ENCODE measurements at regions not wholly inside any gene's neighbourhood (a gene's known extent, or its start where the extent isn't known, plus 50 kb on each side); places are given as distances from the start of the nearest gene placed in this dataset.

DNA sequence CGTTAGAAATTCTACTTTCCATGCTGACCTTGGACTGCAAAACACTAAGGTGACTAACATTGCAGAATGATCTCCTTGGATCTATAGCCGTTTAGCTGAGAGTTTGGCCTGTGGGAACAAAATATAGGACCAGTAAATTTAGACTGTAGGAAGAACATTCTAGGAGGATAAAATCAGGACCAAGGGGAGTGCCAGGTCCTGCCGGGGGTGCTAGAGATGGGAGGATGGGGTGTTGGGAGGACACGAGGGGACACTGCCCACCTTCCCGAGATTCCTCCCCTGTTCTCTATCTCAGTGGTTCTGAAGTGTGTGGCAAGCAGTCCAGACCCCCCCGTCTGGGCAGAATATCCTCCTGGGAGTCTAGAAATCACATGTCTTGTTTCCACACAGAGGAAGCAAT is 445.2 kb downstream of the ZSWIM6 start:
- DNase-seq (ENCODE audit: low read depth in 2 of 2, low spot score in 1 of 2) = no peak

DNA sequence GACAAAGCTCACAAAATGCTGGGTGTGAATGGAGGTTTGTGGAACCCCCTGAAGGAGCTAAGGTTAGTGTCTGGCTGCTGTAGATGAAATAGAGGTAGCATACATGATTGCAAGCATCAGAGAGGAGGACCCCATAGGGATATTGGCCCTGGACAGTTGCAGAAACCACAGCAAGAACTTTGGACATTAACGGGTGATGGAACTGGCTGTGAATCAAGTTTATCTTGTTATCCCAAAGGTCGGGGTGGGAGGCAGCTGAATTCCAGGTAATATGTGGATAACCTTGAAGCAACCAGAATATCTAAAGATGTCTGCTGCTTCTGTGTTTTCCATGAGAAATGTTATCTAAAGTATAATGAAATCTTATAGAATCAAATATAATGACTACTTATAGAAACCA is 447.7 kb downstream of the ZSWIM6 start:
- no peak for DNase-seq (ENCODE audit: low read depth in 2 of 2, low spot score in 1 of 2)

DNA sequence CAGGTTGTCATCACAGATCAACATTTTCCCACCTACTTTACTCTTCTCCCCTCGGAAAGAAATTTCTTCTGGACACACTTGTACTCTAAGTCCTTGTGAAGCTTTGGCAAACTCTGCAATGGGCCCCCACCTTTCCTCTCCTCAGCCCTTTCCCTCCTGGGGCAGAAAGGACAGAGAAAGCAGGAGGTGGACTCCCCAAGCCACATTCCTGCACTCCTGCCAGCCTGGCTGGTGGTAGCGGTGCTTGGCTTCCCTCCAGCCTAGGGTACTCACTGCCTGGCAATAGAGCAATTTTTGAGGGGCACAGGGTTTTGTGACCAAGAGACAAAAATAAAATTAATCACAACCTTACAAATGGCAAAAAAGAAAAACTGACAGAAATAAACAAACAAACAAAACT is 451.4 kb downstream of the ZSWIM6 start:
- DNase-seq (ENCODE audit: low read depth in 2 of 2, low spot score in 1 of 2) = no peak

DNA sequence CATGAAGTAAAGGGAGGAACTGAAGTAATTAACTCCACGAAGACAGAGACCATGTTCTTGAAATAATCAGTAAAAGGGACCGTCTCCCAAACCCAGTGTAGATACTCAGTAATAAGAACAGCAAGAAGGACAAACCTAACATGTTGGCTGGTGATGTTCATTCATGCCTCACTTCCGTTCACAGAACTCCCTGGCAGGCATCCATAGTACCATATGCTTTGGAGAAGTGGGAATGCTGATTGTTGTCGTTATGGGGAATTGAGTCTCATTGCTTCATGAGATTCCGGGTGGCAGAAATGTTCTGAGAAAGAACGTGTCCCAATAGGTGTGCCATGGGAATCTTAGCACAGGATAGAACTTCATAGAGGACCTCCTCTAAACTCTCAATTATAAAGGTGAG is 452.3 kb downstream of the ZSWIM6 start:
- no peak for DNase-seq (ENCODE audit: low read depth in 2 of 2, low spot score in 1 of 2)

DNA sequence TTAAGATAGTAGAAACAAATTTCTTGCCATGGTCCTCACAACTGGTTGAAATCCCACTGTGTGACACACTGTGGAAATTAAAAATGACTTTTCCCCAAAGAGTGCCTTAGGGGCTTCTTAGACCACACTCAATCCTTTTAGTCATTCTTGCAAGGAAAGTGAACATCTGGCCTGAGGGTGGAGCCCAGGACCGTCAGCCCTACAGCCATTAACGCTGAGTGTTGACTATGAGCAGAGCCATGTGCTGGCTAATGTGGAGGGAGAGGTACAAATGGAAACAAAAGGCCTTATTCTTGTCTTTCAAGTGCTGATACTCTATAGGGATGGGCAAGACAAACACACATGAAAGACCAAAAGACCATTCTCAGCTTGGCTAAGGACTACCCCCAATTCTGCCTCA is 456.5 kb downstream of the ZSWIM6 start:
- DNase-seq (ENCODE audit: low read depth in 2 of 2, low spot score in 1 of 2) = no peak

DNA sequence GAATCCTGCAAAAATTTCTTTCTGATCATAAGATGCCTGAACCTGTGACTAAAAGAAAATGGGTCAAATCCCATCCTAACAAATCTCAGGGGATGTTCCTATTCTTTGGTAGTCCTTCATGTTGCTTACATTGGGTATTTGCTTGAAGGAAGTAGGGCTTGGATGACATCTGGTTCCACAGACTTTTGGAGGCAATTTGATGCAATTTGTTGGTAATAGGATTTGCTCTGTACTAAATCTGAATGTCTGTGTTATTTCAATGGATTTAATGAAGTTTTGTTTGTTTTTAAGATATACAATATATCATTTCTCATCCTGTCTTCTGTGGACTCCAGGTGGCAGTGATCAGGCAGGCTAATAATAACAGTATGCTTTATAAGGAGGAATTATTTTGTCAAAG is 457.9 kb downstream of the ZSWIM6 start:
- DNase-seq (ENCODE audit: low read depth in 2 of 2, low spot score in 1 of 2) = no peak

DNA sequence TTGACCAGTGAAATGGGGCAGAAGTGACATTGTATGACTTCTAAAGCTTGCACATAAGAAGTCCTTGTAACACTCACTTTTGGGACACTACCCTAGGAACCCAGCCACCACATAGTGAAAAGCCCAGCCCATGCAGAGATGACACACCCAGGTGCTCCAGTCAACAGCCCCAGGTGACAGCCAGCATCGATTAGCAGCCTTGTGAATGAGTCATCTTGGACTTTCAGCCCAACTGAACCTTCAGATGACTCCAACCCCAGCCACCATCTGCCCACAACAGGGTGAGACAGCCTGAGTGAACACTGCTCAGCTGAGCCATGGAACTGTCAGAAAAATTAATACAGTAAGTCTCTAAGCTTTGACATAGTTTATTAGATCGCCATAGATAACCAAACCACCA is 458.6 kb downstream of the ZSWIM6 start:
- DNase-seq (ENCODE audit: low read depth in 2 of 2, low spot score in 1 of 2) = no peak

DNA sequence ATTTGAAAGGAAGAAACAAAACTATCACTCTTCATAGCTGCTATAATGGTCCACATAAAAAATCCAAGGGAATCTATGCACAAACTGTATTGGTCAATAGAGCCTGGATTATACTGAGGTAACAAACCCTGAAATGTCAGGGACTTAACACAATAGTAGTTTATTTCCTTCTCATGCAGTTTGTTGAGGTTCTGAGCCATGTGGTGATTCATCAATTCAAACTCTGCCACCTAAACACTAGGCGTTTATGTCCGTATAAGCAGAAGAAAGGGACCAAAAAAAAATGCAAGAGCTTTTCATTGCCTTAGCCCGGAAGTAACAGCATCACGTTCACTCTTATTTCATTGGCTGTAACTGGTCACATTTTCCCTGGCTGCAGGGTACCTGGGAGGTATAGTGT is 464.7 kb downstream of the ZSWIM6 start:
- DNase-seq (ENCODE audit: low read depth in 2 of 2, low spot score in 1 of 2) = no peak

DNA sequence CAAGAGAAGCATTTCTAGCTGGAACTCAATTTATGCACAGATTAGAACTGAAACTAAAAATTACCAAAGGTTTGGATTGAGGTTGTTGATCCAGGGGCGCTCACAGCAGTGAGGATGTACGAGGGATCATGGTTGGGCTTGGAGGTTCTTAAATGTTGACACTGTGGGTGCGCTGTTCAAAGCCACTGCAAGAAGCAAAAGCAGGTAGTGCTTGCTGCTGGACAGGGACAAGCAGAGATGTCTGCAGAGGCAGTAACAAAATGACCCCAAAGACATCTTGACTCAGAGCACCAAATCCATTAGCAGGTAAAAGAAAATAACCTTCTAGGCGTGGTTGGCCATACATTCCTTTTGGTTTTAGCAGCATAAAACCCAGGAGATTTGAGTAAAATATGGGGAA is 468.4 kb downstream of the ZSWIM6 start:
- no peak for DNase-seq (ENCODE audit: low read depth in 2 of 2, low spot score in 1 of 2)

DNA sequence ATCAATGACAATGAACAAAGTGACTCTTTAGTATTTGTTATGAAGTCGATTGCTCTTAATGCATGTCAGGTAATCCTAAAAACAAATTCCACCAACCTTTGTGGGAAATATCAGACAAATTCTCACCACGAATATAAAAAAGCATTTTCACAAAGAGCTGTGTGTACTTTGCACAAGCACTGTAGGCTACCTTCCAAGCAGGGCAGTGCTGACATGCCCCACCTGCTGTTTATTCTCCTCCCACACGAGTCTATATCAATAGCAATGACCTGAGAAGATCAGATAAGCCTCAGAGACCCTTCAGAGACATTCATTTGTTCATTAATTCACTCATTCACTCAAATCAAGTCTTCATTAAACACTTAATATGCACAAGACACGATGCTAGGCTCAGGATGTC is 469.1 kb downstream of the ZSWIM6 start:
- no peak for DNase-seq (ENCODE audit: low read depth in 2 of 2, low spot score in 1 of 2)

DNA sequence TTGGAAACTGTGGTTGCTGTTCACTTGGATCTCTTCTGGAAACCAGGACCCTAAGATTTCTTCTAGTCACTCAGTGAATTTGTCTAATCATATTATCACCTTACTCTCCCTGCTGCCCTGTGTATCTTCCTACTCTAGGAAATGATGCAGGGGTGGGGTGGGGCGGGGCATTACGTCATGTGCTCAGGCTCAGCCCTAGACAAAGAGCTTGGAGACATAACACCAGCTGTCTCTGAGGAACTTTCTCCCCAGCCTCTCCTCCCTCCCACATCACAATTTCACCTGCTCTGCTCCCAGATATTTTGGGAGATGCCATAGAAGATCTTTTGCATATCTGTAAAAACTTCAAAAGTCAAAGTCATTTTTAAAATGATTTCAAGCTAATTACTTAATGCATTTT is 470.4 kb downstream of the ZSWIM6 start:
- DNase-seq (ENCODE audit: low read depth in 2 of 2, low spot score in 1 of 2) = no peak

DNA sequence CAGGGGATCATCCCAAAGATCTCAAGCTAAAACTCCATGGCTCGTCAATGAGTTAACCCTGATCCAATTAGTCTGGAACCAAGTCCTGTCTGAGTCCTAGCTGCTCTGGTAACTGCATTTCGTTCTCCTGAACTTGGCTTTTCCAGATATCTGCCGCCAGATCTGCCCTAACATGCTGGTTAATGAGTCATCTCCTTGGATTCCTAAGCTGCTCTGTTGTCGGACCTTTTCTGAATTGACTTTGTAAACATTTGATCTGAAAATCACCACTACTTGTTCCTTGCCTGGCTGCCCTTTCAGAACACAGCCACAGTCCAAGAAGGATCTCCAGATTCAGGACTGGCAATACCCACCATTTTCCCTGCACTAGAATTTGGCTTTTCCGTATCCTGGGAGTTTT is 473.0 kb downstream of the ZSWIM6 start:
- DNase-seq (ENCODE audit: low read depth in 2 of 2, low spot score in 1 of 2) = no peak

DNA sequence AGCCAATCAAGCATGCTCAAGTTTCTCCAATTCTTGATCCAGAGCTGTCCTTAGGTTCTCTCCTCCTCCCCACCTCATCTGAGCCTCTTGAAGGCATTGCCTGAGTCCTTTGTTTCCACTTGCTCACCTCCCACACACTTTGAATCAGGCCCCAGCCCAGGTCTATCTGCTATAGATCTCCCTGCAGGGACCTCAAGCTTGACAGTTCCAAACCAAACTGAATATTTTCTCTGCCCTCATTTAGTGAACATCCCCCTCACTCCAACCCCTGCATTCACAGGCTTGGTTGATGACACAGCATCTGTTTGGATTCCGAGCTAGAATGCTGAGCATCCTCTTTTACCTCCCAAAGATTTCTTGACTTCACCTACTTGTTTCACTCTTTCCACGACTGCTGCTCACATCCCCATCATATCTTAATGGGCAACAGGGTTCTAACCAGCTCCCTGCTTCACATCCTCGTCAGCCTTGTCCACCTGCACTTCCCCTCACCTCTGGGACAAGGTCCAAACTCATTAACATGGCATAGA is 474.5 kb downstream of the ZSWIM6 start:
- no peak for DNase-seq (ENCODE audit: low read depth in 2 of 2, low spot score in 1 of 2)

DNA sequence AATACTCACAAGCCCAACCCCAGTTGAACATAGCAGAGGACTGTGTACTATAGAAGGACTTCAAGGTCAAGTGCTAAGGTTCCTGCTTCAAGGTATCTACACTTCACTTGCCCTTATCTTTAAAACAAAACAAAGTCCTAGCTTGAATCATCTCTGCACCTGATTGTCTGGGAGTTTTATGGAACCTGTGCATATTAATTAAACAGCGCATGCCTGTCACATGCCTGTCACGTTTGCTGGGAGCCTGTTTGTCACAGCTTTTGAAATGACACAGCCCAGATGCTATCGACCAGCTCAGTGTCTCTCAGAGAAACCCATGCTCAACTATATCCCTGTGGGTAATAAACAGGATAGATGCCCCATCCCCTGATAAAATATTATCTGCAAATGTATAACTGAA is 476.0 kb downstream of the ZSWIM6 start:
- no peak for DNase-seq (ENCODE audit: low read depth in 2 of 2, low spot score in 1 of 2)

DNA sequence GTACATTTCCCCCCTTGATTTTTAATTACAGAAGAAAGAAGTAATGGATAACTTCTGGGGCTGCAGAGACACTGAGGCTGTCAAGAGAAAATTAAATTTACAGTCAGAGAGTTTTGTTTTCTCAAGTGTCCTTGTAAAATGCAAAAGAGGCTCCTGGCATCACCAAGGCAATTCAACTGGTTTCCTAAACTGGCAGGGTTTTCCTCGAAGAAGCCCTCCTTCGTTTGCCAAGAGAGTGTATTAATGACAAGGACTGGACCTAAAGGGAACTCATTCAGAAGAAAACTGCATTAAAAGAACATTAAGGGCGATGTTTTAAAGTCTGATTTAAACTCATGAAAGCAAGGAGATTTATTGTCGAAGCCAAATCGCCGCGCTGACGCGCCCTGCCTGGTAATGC is 476.9 kb downstream of the ZSWIM6 start:
- DNase-seq (ENCODE audit: low read depth in 2 of 2, low spot score in 1 of 2) = no peak

DNA sequence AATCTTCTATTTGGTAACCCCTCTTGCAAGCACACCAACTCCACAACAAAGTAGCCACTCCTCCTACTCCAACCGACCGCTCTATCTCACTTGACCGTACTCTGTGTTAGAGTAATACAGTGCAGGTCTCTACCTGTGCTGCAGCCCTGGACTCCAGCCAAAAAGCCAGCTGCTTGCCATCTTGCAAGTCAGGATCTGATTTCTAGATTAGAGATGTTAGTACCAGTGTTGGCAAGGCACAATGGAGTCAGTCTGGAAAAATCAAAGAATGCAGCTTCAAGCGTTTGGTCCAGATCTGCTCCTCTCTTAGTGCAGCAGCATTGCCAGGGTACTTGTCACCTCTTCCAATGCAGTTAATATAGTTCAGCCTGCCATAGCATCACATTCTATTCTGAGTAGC is 477.6 kb downstream of the ZSWIM6 start:
- DNase-seq (ENCODE audit: low read depth in 2 of 2, low spot score in 1 of 2) = no peak

DNA sequence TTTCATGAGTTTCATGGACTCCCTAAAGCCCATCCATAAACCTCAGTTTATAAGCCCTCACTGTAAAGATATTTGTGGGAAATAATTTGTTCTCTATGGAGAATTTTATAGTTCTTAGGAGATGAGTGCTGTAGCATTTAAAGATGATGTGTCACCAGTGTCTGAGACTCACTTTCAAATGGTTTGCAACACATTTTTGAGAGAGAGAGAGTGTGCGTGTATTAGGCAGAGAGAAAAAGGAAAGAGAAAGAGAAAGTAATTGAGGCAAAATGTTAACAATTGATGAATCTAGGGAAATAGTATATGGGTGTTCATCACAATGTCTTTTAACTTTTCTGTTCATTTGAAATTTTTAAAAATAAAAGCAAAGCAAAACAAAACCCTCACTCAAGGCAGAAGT is 479.0 kb downstream of the ZSWIM6 start:
- no peak for DNase-seq (ENCODE audit: low read depth in 2 of 2, low spot score in 1 of 2)

DNA sequence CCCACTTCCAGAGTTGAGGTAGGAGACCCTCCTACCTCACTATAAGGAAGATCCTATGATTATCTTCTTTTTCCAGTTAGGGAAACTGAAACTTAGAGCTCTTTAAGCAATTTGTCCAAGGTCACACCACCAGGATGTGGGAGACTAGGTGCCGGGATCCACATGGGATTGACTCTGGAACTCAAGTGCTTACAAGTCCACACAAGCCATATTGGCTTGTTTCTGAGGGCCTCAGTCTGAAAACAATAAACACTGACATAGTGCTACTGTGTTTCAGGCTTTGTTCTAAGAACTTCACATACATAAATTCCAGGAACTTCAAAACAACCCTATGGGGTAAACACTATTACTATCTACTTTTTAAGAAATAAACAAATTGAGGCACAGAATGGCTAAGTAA is 481.3 kb downstream of the ZSWIM6 start:
- DNase-seq (ENCODE audit: low read depth in 2 of 2, low spot score in 1 of 2) = no peak

DNA sequence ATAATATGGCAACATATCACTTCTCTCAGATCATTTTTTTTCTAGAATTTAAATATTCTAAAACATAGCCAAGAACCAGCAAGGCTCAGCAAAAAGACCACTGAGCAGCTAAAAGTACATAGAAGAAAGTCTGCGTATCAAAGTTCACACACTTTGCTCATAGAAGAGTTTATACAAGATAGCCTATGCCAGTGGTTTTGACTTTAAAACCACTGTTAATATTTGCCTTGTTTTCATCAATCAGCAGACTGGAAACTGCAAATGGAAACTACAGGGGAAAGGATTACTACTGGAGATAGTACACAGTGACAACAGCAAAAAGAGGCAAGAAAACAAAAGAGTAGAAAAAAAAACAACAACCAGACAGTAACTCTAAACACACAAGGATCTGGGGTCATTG is 483.3 kb downstream of the ZSWIM6 start:
- no peak for DNase-seq (ENCODE audit: low read depth in 2 of 2, low spot score in 1 of 2)

DNA sequence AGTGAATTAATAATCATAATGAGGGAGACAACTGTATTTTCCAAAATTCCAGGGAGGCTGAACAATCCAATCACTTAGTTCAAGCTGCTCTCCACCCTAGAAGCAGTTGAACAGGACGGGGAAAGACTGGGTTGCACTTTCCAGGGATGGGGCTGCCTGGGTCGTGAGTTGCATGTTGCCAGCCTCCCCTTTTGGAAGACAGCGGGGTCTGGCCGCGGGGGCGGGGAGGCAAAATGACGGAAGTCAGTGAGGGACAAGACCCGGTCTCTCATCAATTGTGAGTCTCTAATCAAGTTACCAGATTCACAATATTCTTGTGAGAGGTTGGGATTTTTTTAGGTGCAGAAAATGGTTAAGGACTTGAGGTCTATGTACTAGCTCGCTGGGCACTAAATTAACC is 484.1 kb downstream of the ZSWIM6 start:
- DNase-seq (ENCODE audit: low read depth in 2 of 2, low spot score in 1 of 2) = no peak

DNA sequence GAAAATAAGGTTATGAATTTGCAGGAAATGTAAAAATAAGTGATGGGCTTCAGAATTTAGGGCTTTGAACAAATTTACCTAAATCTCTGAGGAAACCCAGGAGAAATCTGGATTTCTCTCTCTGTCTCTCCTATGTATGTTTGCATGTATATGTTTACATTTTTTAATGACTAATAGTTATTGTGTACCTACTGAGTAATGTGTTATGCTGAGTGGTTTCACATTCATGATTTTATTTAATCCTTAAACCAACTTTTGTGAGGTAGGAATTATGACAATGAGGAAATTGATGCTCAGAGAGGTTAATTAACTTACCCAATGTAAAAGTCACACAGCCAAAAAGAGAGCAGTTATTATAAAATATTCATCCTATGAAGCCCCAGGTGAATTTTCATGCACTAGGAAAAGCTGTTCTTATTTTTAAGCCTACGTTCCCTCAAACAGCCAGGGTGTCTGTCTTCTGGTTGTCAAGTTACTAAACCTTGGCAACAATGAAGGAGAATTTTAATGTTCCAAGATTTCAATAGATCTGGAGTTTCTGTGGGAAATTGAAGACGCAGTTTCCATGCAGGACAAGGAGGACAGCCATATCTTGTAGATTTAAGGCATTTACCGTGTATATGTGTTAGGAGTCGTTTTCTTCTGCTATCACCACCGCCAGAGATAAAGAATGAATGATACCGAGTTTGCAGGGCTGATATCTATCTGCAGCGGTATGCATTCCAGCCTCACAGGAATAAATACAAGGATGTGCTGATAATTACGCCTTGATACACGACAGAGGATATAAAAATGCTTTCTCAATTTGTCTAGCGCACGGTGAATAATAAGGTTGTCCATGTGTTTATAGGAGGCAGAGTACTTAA is 484.8 kb downstream of the ZSWIM6 start:
- DNase-seq (ENCODE audit: low read depth in 2 of 2, low spot score in 1 of 2) = no peak

DNA sequence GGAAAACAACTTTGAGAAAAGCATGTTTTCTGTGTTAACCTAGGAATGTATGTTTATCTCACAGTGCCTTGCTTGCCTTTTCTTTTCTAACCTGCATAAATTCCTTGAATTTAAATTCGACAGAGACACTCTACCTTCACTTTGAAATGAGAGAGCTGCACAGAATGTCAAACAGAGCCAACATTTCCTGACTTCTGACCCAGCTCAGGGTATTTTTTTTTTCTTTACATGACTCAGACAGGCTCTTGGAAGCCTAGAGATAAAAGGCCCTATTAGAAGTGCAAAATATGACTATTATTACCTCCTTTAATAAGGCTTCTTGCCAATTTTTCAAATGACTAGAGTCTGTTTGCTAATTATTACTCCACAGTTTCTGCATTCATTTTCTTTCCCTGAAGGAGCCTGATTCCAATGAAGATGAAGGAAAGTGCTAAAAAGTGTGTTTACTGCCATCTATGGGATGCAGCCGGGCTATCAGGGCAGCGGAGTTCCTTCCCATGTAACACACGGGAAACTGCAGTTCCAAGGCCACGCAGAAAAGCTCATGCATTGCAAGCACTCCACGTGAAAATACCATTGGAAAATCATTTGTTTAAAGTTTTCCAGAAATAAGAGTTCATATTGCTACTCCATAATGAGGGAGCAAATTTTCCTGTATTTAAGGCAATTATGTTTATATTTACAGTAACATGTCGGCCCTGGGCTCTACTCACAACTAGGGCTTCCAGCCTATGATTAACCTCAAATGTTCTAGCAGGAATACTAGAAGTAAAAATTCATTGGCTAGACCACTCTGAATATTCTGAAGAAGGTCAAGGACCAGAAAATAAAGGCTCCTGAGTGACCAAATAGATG is 485.6 kb downstream of the ZSWIM6 start:
- no peak for DNase-seq (ENCODE audit: low read depth in 2 of 2, low spot score in 1 of 2)
